ENCODE measurements at regions not wholly inside any gene's neighbourhood (a gene's known extent, or its start where the extent isn't known, plus 50 kb on each side); places are given as distances from the start of the nearest gene placed in this dataset.

- H3K4me2 ChIP-seq (ENCODE audit: insufficient read depth, low read length, poor library complexity, severe bottlenecking) = no peak overlapping the region
- DNase-seq (ENCODE audit: low spot score) = no peak
- no CpG with 5 or more reads among the region's 3 CpGs for WGBS, 2 donors (ENCODE audit: extremely low coverage in 2 of 2, insufficient read length in 2 of 2, insufficient replicate concordance in 1 of 2)
Observed at GRCh38 chr20:24762371-24762770, 186.7 kb upstream of the CST7 start.

GRCh38 chr20:24762791-24763350, 186.2 kb upstream of the CST7 start:
- Histone ChIP-seq H3K9ac (ENCODE audit: low read depth, low read length, poor library complexity) (no peak overlapping the region), H3K27ac (replicated peaks; ENCODE audit: low read length) (no peak overlapping the region), H3K4me3 (ENCODE audit: low read length in 2 of 2) (peak overlapping the region in 1 of 2 donors; percentile 38), H3K18ac (ENCODE audit: low read length) (peak overlapping the region; percentile 48), H3K23ac (ENCODE audit: low read depth, low read length, poor library complexity) (no peak overlapping the region), H2BK12ac (ENCODE audit: low read length) (no peak overlapping the region), H3K4ac (ENCODE audit: low read length) (no peak overlapping the region), H2BK15ac (ENCODE audit: low read length) (no peak overlapping the region), H4K91ac (ENCODE audit: low read depth, low read length, poor library complexity) (no peak overlapping the region), H3K9me3 (replicated peaks in 1 of 2; ENCODE audit: control insufficient read depth in 2 of 2, insufficient read depth in 1 of 2, low read depth in 1 of 2, low read length in 2 of 2) (peaks cover 0 to 3% of the 10 kb centered on the region in 2 donors), H2BK120ac (ENCODE audit: low read depth, low read length) (no peak overlapping the region), H3K36me3 (replicated peaks in 1 of 2; ENCODE audit: control insufficient read depth in 2 of 2, insufficient read depth in 2 of 2, low read length in 2 of 2) (no peaks in the 10 kb centered on the region), H3K4me2 (ENCODE audit: insufficient read depth, low read length, poor library complexity, severe bottlenecking) (no peak overlapping the region), H3K4me1 (ENCODE audit: control insufficient read depth in 2 of 2, insufficient read depth in 1 of 2, low read depth in 1 of 2, low read length in 2 of 2) (peaks cover 0 to 2% of the 10 kb centered on the region in 2 donors), H3K14ac (ENCODE audit: low read length) (no peak overlapping the region), H3K27me3 (ENCODE audit: control insufficient read depth in 3 of 3, insufficient read depth in 3 of 3, low read depth in 1 of 3, low read length in 3 of 3) (peaks cover 0 to 4% (median 0%) of the 10 kb centered on the region in 3 experiments), H2AK5ac (ENCODE audit: low read depth, low read length) (no peak overlapping the region), H3K79me1 (ENCODE audit: low read depth, low read length) (peaks cover 1% of the 10 kb centered on the region), H4K8ac (ENCODE audit: low read depth, low read length) (no peak overlapping the region), H2AFZ (ENCODE audit: low read length) (no peak overlapping the region), H2BK5ac (ENCODE audit: low read length) (no peak overlapping the region)
- WGBS, 2 donors (ENCODE audit: extremely low coverage in 2 of 2, insufficient read length in 2 of 2, insufficient replicate concordance in 1 of 2) = no CpG with 5 or more reads among the region's 4 CpGs
- no peak for DNase-seq (ENCODE audit: low spot score)

More at GRCh38 chr20:24762371-24762770, 186.7 kb upstream of the CST7 start:
- Histone ChIP-seq H3K27me3 (ENCODE audit: control insufficient read depth in 3 of 3, insufficient read depth in 3 of 3, low read depth in 1 of 3, low read length in 3 of 3) (peaks cover 0 to 4% (median 0%) of the 10 kb centered on the region in 3 experiments), H2BK120ac (ENCODE audit: low read depth, low read length) (no peak overlapping the region), H3K14ac (ENCODE audit: low read length) (peak overlapping the region; percentile 56), H2BK12ac (ENCODE audit: low read length) (no peak overlapping the region), H3K4ac (ENCODE audit: low read length) (no peak overlapping the region), H3K4me1 (ENCODE audit: control insufficient read depth in 2 of 2, insufficient read depth in 1 of 2, low read depth in 1 of 2, low read length in 2 of 2) (peaks cover 0 to 2% of the 10 kb centered on the region in 2 donors), H3K27ac (replicated peaks; ENCODE audit: low read length) (no peak overlapping the region), H4K8ac (ENCODE audit: low read depth, low read length) (no peak overlapping the region), H2BK5ac (ENCODE audit: low read length) (no peak overlapping the region), H3K79me1 (ENCODE audit: low read depth, low read length) (peaks cover 1% of the 10 kb centered on the region), H3K36me3 (replicated peaks in 1 of 2; ENCODE audit: control insufficient read depth in 2 of 2, insufficient read depth in 2 of 2, low read length in 2 of 2) (no peaks in the 10 kb centered on the region), H2AK5ac (ENCODE audit: low read depth, low read length) (peak overlapping the region; percentile 70), H3K9ac (ENCODE audit: low read depth, low read length, poor library complexity) (no peak overlapping the region), H3K4me3 (ENCODE audit: low read length in 2 of 2) (no peak overlapping the region), H3K23ac (ENCODE audit: low read depth, low read length, poor library complexity) (no peak overlapping the region), H3K9me3 (replicated peaks in 1 of 2; ENCODE audit: control insufficient read depth in 2 of 2, insufficient read depth in 1 of 2, low read depth in 1 of 2, low read length in 2 of 2) (peaks cover 0 to 3% of the 10 kb centered on the region in 2 donors), H2AFZ (ENCODE audit: low read length) (no peak overlapping the region), H3K18ac (ENCODE audit: low read length) (peak overlapping the region; percentile 83), H2BK15ac (ENCODE audit: low read length) (no peak overlapping the region), H4K91ac (ENCODE audit: low read depth, low read length, poor library complexity) (no peak overlapping the region)

DNA sequence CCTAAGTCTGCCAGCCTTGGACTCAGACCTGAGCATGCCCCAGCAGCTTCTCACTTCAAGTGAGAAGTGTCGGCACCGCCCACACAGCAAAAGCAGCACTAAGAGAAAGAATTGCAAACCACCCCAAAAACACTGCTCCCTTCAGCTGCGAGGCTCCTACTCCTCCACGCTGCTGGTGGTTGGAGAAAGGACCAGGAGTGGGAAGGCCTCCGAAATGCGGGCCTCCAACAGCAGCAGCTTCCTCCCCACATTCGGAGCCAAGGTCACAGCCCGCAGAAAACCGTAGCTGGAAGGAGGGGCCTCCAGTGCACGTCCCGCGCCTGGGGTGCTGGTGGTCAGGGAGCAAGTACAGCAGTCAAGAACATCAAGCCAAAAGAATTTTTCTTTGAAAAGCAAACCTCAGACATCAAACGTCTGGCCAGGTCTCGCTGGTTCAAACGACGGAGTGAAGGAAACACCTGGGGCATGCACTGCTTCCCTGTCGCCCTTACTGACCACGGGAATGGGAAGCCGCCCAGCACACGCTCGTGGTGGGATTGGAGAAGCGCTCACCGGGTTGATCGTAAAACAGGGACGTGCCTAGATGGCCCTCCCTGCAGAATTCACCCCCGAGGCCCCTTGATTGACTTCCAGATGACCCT, 185.6 kb upstream of the CST7 start:
- peaks cover 0 to 6% of the 10 kb centered on the region in 2 donors for H3K4me1 ChIP-seq (ENCODE audit: control insufficient read depth in 2 of 2, insufficient read depth in 1 of 2, low read depth in 1 of 2, low read length in 2 of 2)
- WGBS, 2 donors (ENCODE audit: extremely low coverage in 2 of 2, insufficient read length in 2 of 2, insufficient replicate concordance in 1 of 2) = no CpG with 5 or more reads among the region's 26 CpGs
- H3K4ac ChIP-seq (ENCODE audit: low read length) = no peak overlapping the region

DNA sequence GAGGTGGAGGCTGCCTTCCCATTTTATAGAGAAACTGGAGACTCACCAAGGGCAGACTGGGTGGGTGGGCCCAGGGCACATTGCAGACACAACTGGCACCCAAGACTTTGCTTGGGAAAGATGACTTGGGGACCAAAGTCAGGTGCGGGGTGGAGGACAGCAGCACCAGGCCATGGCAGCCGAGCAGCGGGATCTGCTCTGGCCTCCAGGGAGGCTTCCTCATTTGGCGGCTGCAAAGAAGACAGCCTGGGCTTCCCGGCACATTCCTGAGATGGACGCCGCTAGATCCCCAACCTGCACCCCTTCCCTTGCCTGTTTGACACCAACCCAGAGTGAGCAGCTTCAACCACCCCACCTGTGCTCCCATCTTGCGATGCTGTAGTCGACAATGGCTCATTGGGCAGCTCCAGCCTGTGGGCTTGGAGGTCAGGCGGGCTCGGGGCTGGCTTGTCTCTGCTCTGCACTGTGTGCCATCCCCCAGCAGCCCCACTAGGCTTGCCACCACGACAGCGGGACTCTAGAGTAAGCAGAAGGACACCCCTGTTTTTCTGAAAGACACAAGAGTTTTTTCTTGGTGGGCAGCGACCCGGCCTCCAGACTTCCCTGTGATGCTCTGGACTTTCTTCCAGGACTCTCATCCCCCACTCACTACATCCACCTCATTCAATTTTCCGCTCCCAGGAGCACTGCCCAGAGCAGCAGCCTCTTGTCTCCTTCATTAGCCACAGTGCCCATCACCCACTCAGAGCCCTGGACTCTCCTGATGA, 184.9 kb upstream of the CST7 start:
- no CpG with 5 or more reads among the region's 16 CpGs for WGBS, 2 donors (ENCODE audit: extremely low coverage in 2 of 2, insufficient read length in 2 of 2, insufficient replicate concordance in 1 of 2)
- Histone ChIP-seq H2BK120ac (ENCODE audit: low read depth, low read length) (no peak overlapping the region), H4K8ac (ENCODE audit: low read depth, low read length) (no peak overlapping the region), H3K4me1 (ENCODE audit: control insufficient read depth in 2 of 2, insufficient read depth in 1 of 2, low read depth in 1 of 2, low read length in 2 of 2) (peaks cover 0 to 6% of the 10 kb centered on the region in 2 donors), H3K4ac (ENCODE audit: low read length) (no peak overlapping the region), H3K9me3 (replicated peaks in 1 of 2; ENCODE audit: control insufficient read depth in 2 of 2, insufficient read depth in 1 of 2, low read depth in 1 of 2, low read length in 2 of 2) (peaks cover 0 to 3% of the 10 kb centered on the region in 2 donors), H3K36me3 (replicated peaks in 1 of 2; ENCODE audit: control insufficient read depth in 2 of 2, insufficient read depth in 2 of 2, low read length in 2 of 2) (no peaks in the 10 kb centered on the region), H3K4me2 (ENCODE audit: insufficient read depth, low read length, poor library complexity, severe bottlenecking) (no peak overlapping the region), H2AFZ (ENCODE audit: low read length) (no peak overlapping the region), H3K18ac (ENCODE audit: low read length) (peak overlapping the region; percentile 31), H2AK5ac (ENCODE audit: low read depth, low read length) (peak overlapping the region; percentile 52), H2BK12ac (ENCODE audit: low read length) (no peak overlapping the region), H3K27me3 (ENCODE audit: control insufficient read depth in 3 of 3, insufficient read depth in 3 of 3, low read depth in 1 of 3, low read length in 3 of 3) (peaks cover 0 to 4% (median 0%) of the 10 kb centered on the region in 3 experiments), H3K79me1 (ENCODE audit: low read depth, low read length) (peaks cover 1% of the 10 kb centered on the region), H3K4me3 (ENCODE audit: low read length in 2 of 2) (no peak overlapping the region), H3K23ac (ENCODE audit: low read depth, low read length, poor library complexity) (no peak overlapping the region), H3K14ac (ENCODE audit: low read length) (no peak overlapping the region), H4K91ac (ENCODE audit: low read depth, low read length, poor library complexity) (peak overlapping the region; percentile 46), H3K9ac (ENCODE audit: low read depth, low read length, poor library complexity) (peak overlapping the region; percentile 44), H3K27ac (replicated peaks; ENCODE audit: low read length) (no peak overlapping the region), H2BK15ac (ENCODE audit: low read length) (no peak overlapping the region), H2BK5ac (ENCODE audit: low read length) (no peak overlapping the region)
- DNase-seq (ENCODE audit: low spot score) = no peak

More for the DNA sequence above, 185.6 kb upstream of the CST7 start:
- Histone ChIP-seq H2BK15ac (ENCODE audit: low read length) (no peak overlapping the region), H2AK5ac (ENCODE audit: low read depth, low read length) (peak overlapping the region; percentile 46), H4K91ac (ENCODE audit: low read depth, low read length, poor library complexity) (no peak overlapping the region), H2AFZ (ENCODE audit: low read length) (no peak overlapping the region), H2BK5ac (ENCODE audit: low read length) (no peak overlapping the region), H3K4me2 (ENCODE audit: insufficient read depth, low read length, poor library complexity, severe bottlenecking) (no peak overlapping the region), H3K4me3 (ENCODE audit: low read length in 2 of 2) (peak overlapping the region in 1 of 2 donors; percentile 43), H3K36me3 (replicated peaks in 1 of 2; ENCODE audit: control insufficient read depth in 2 of 2, insufficient read depth in 2 of 2, low read length in 2 of 2) (no peaks in the 10 kb centered on the region), H3K27ac (replicated peaks; ENCODE audit: low read length) (no peak overlapping the region), H3K27me3 (ENCODE audit: control insufficient read depth in 3 of 3, insufficient read depth in 3 of 3, low read depth in 1 of 3, low read length in 3 of 3) (peaks cover 0 to 4% (median 0%) of the 10 kb centered on the region in 3 experiments), H3K79me1 (ENCODE audit: low read depth, low read length) (peaks cover 1% of the 10 kb centered on the region), H2BK120ac (ENCODE audit: low read depth, low read length) (no peak overlapping the region), H3K23ac (ENCODE audit: low read depth, low read length, poor library complexity) (no peak overlapping the region), H3K9me3 (replicated peaks in 1 of 2; ENCODE audit: control insufficient read depth in 2 of 2, insufficient read depth in 1 of 2, low read depth in 1 of 2, low read length in 2 of 2) (peaks cover 0 to 3% of the 10 kb centered on the region in 2 donors), H4K8ac (ENCODE audit: low read depth, low read length) (no peak overlapping the region), H3K18ac (ENCODE audit: low read length) (no peak overlapping the region), H3K9ac (ENCODE audit: low read depth, low read length, poor library complexity) (no peak overlapping the region), H3K14ac (ENCODE audit: low read length) (no peak overlapping the region), H2BK12ac (ENCODE audit: low read length) (peak overlapping the region; percentile 22)
- no peak for DNase-seq (ENCODE audit: low spot score)
